Peyer's patch (tissue), 4 donors: ENCODE measurements at regions not wholly inside any gene's neighbourhood (a gene's known extent, or its start where the extent isn't known, plus 50 kb on each side); places are given as distances from the start of the nearest gene placed in this dataset.

Source experiments
- POLR2A ChIP-seq, 2 donors: fragments of 450-650 bp; IDR thresholded peaks; one replicate each; pipeline ENCODE4 v1.5.1; 2017; ENCODE audit warnings: antibody characterized with exemption in 2 of 2, mild to moderate bottlenecking in 2 of 2, moderate library complexity in 2 of 2
- TF ChIP-seq, protein P1 (sequence below), 6 experiments: fragments of 450-650 bp in 4 of 6; fragments of 200-600 bp in 2 of 6; sonication (generic) in 1 of 6; IDR thresholded peaks; one replicate each; pipeline ENCODE4 v1.5.1; 2017 to 2019; ENCODE audit warnings: antibody characterized with exemption in 6 of 6, mild to moderate bottlenecking in 3 of 6, moderate library complexity in 1 of 6

DNA sequence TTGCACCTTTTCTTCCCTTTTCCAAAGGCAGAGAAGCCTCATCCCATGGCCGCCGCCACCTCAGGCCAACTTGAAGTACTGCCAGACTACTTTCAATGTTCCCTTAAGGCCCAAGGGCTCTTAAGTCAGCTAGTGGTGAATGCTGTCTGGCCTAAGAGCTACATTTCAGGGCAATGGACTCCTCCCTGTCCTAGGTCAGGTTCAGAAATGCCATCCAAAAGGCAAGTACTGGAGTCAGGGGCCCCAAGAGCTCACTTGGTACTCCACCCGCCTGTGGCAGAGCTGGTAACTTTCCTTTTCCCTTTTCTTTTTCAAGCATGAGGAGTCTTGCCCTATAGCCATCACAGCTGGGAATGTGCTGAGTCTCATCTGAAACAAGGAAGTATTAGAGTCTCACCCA lies 327.1 kb downstream of the NAP1L3 start:
- no peak for TF ChIP-seq POLR2A (IDR thresholded peaks at IDR 0.05)
- TF ChIP-seq, protein P1, sequence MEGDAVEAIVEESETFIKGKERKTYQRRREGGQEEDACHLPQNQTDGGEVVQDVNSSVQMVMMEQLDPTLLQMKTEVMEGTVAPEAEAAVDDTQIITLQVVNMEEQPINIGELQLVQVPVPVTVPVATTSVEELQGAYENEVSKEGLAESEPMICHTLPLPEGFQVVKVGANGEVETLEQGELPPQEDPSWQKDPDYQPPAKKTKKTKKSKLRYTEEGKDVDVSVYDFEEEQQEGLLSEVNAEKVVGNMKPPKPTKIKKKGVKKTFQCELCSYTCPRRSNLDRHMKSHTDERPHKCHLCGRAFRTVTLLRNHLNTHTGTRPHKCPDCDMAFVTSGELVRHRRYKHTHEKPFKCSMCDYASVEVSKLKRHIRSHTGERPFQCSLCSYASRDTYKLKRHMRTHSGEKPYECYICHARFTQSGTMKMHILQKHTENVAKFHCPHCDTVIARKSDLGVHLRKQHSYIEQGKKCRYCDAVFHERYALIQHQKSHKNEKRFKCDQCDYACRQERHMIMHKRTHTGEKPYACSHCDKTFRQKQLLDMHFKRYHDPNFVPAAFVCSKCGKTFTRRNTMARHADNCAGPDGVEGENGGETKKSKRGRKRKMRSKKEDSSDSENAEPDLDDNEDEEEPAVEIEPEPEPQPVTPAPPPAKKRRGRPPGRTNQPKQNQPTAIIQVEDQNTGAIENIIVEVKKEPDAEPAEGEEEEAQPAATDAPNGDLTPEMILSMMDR (IDR thresholded peaks at IDR 0.05): no peak
